H7 (cell line): ENCODE measurements at regions not wholly inside any gene's neighbourhood (a gene's known extent, or its start where the extent isn't known, plus 50 kb on each side); places are given as distances from the start of the nearest gene placed in this dataset.
A peak's percentile ranks its signal among the peaks of the same experiment; 100 is the strongest.

ENCODE experiments used
- DNase-seq: peaks from one replicate; pipeline ENCODE4 v3.0.0; 2012
- H3K27me3 ChIP-seq: 2 replicates; pipeline ENCODE4 v1.6.0; 2011; ENCODE audit warnings: mild to moderate bottlenecking, low read length; ENCODE audit not compliant: control insufficient read depth, insufficient read depth
- H3K36me3 ChIP-seq: replicated peaks from 2 replicates; pipeline ENCODE4 v1.5.1; 2011; ENCODE audit warnings: low read length; ENCODE audit not compliant: control insufficient read depth, insufficient read depth
- H3K4me3 ChIP-seq: 2 replicates; pipeline ENCODE4 v1.5.1; 2011; ENCODE audit warnings: low read depth, mild to moderate bottlenecking, control low read depth, low read length, moderate library complexity; ENCODE audit not compliant: insufficient read depth

DNA sequence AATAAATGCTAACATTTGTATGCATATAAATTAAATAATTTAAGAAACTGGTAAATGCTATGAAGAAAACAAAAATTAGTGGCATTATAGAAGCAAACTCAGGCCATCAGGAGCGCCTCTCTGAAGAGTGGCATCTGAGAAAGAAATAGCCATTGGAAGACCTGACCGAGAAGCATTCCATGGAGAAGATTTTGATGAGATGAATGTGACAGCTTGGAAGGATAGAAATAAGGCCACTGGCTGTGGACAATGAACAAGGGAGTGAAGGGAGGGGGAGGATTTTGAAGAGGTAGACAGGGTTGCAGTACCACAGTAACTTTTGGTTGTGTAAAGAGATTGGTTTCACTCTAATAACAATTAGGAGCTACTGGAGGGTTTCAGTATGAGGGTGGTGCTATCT, 436.7 kb downstream of the CCSER2 start:
- no peak for DNase-seq
- no peaks in the 10 kb centered on the region for H3K36me3 ChIP-seq
- no peak overlapping the region for H3K4me3 ChIP-seq

DNA sequence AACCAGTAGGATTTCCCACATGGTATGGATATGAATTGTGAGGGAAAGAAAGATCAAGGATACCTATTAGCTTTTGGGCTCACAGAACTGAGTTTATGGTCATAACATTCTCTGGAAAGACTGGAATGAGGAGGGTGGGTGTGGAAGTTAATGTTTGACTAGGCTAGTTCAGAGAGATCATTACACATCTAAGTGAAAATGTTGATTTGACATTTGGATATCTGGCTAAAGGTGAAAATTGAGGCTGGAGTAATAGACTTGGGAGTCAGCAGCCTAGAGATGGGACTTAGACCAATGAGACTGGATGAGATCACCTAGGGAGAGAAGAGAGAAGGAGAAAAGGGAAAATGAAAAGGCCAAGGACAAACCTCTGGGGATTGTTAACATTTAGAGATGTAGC, 437.3 kb downstream of the CCSER2 start:
- Histone ChIP-seq H3K27me3 (no peaks in the 10 kb centered on the region), H3K4me3 (no peak overlapping the region), H3K36me3 (no peaks in the 10 kb centered on the region)
- no peak for DNase-seq

More for the DNA sequence above, 436.7 kb downstream of the CCSER2 start:
- H3K27me3 ChIP-seq, result no peaks in the 10 kb centered on the region

DNA sequence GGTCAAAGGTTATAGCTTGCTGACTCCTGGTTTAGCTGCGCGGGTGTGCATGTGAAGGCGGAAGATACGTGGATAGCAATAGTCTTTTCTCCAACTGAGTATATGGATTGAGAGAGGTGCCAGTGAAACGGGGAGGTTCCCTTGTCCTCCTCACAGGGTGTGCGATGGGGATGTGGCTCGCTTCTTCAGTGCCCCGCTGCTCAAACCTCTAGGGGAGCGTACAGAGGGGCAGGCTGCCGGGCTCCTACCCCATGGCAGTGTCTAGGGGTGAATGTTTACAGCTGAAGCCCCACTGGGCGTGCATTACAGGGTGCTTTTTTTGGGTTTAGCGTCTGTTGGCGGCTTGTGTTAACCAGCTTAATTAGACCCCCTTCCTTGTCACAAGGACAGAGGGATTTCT, 438.5 kb downstream of the CCSER2 start:
- Histone ChIP-seq H3K4me3 (no peak overlapping the region), H3K36me3 (no peaks in the 10 kb centered on the region), H3K27me3 (no peaks in the 10 kb centered on the region)
- no peak for DNase-seq

DNA sequence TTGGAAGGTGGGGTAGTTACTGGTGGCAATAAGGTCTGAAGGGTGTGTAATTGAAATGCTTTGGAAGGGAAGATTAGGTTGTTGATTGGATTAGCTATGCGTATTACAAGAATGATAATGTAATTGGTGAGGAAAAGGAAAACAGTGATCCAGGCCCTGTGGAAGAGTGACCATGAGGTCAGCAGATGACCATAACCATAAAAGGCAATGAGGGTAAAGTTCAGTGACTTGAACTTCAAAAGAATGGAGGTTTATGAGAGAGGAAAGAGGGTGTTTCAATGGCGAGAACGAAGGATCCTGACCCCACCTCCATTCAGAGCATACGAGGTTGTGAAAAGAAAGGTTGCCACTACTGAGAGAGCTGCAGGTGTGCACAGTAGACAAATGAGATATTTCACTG, 439.7 kb downstream of the CCSER2 start:
- Histone ChIP-seq H3K4me3 (no peak overlapping the region), H3K27me3 (no peaks in the 10 kb centered on the region), H3K36me3 (no peaks in the 10 kb centered on the region)
- DNase-seq, result no peak

DNA sequence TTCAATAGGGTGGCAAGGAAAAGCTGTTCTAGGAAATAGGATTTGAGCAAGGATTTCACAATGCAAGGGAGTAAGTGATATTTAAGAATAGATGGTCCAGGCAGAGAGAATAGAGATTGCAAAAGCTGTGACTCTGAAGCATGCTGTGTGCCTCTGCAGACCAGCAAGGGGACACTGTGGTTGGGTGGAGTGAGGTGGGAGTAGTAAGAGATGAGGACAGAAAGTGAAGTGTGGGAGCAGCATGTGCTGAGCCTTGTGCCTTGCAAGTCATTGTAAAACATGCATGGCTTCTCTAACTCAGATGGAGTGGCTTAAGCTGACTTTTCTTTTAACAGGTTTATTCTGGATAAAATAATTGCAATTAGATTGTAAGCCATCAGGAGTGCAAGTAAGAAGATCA, 442.4 kb downstream of the CCSER2 start:
- no peaks in the 10 kb centered on the region for H3K36me3 ChIP-seq
- H3K27me3 ChIP-seq, result no peaks in the 10 kb centered on the region
- DNase-seq, result no peak
- H3K4me3 ChIP-seq, result no peak overlapping the region

DNA sequence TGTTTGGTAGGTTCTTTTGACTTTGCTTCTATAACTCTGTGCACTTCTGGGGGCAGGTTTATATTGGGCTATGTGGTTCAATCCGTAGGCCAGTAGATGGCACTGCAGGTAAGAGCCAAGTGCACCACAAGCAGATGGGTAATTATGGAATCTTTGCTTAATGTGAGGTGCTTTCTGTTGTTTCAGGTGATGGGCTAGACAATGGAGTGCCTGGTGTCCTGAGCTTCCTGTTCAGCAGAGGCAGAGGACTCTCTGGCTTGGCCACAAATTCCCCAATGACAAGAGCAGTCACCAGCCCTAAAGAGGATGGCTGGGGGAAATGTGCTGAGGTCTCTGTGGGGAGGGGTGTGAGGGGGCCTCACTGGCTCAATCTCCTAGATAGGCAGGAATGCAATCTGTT, 455.0 kb downstream of the CCSER2 start:
- H3K27me3 ChIP-seq, result no peaks in the 10 kb centered on the region
- DNase-seq, result peak; percentile 54
- no peak overlapping the region for H3K4me3 ChIP-seq
- H3K36me3 ChIP-seq, result no peaks in the 10 kb centered on the region

DNA sequence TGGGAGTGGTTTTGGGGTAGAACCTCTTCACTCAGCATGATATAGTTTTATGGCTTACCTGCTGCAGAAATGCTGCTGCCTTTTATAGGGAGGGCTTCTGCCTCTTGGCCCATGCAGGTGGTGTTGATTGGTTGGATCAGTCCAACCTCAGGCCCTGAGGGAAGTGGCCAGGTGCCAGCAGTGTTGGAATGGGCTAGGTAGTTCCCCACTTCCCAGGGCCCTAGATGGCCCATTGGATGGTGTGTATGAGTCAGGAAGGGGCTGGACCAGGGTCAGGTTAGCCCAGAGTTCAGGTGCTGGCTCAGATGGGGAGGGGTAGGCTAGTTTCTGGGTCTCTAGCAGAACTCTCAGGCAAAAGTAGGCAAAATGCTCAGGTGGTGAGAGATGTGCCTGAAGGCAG, 455.5 kb downstream of the CCSER2 start:
- Histone ChIP-seq H3K36me3 (no peaks in the 10 kb centered on the region), H3K4me3 (no peak overlapping the region), H3K27me3 (no peaks in the 10 kb centered on the region)
- DNase-seq, result no peak

DNA sequence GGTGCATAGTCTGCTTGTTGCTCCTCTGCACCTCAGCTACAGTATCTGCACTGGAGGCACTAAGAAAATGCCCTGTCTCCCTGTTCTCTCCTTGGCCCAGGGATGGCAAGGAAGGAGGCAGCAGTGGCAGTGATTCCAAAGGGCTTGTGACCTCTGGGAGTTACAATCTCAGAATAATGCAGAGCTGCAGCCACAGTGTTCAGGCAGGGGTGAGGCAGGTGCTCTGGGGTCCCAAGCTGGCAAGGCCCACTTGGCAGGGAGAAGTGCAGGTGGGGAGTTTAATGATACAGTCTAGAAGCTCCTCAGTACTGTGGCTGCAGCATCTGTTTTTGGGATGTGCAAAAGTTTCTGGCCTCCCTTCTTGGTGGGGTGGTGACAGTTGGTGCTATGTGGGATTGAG, 456.4 kb downstream of the CCSER2 start:
- no peak overlapping the region for H3K4me3 ChIP-seq
- DNase-seq, result no peak
- no peaks in the 10 kb centered on the region for H3K27me3 ChIP-seq
- H3K36me3 ChIP-seq, result no peaks in the 10 kb centered on the region

DNA sequence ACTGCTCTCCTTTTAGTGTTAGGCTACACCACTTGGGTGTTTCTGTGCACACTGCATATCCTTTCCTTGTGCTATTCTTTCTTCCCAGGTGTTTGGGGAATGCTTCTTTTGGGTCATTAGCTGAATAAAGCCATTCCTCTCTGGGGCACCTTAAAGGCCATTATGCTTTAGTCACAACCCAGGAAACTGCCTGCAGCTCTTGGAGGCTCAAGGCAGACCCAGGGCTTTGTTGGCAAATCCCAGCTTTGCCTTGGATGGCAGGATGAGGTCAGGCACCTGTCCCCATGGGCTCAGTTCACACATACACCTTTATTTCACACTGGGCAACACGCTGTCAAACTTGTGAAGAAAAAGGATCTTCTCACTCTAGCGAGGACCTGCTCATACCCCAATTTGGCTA, 460.6 kb downstream of the CCSER2 start:
- H3K27me3 ChIP-seq, result no peaks in the 10 kb centered on the region
- H3K4me3 ChIP-seq, result no peak overlapping the region
- H3K36me3 ChIP-seq, result no peaks in the 10 kb centered on the region
- DNase-seq, result no peak

DNA sequence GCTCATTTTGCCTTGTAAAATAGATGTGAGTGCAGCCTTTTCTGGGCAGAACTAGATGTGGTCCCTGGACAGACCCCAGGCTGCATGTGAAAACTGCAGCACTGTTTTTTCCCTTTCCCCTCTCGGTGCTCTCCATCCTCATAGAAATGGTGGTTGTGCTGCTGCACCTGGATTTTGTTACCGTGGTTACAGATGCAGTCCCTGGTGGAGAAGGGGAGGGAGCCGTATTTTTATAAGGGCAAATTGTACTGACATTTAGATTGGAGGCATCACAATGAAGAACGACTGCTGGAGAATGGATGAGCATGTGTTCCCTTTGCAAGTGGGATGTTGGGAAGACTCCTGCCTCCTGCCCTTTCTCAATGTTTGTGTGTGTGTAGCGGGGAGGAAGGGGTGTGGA, 469.9 kb downstream of the CCSER2 start:
- DNase-seq, result no peak
- Histone ChIP-seq H3K27me3 (no peaks in the 10 kb centered on the region), H3K36me3 (no peaks in the 10 kb centered on the region), H3K4me3 (no peak overlapping the region)

DNA sequence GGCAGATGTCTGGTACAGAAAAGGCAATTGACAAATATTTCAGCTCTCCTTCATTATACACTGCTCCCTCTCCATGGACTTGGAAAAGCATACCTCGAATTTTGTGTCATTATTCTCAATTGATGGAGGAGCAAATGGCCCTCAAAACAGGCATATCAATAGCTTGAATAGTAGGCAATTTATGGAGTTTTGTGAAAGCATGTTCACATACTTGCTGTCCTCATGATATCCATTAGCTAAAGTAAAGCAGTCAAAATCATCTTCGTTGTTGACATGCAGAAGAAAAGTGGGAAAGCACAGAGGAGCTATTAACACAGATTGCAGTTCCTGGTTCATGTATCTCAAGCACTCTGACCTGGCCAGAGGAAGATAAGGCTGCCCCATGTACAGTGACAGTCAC, 472.8 kb downstream of the CCSER2 start:
- H3K36me3 ChIP-seq, result no peaks in the 10 kb centered on the region
- no peak for DNase-seq

DNA sequence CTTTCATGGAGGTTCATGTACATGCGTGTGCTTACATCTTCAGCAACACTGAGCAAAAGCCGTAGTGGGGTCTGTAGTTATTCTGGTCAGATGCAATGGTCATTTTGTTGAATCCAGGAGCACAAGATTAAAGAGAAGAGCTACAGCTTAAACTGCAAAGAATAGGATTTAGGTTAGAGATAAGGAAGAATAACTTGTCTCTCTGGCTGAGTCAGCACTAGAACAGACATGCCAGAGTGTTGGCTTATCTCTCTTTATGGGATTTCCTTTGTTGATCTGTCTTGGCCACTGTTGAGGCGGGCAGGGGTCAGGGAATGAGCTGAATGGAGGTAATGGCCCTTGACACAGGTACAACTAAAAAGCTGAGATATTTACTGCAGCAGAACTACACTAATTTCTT, 473.5 kb downstream of the CCSER2 start:
- no peak overlapping the region for H3K4me3 ChIP-seq
- no peak for DNase-seq
- H3K36me3 ChIP-seq, result no peaks in the 10 kb centered on the region
- H3K27me3 ChIP-seq, result no peaks in the 10 kb centered on the region

More for the DNA sequence above, 472.8 kb downstream of the CCSER2 start:
- H3K4me3 ChIP-seq, result no peak overlapping the region
- no peaks in the 10 kb centered on the region for H3K27me3 ChIP-seq

DNA sequence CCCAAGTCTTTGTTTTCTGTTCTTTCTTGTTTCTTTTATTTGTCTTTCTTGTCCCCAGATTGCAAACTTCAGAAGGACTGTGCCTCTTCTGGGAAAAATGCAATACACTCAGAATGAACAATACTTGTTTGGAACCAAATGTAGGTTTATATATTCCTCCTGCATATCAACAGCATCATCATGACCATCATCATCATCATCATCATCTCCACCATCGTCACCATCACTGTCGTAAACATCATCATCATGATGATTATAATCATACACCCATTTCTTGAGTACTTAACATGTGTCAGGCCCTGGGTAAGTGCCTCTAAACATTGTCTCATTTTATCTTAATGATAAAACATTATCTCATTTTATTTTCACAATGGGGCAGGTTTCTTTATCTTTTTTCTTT, 476.8 kb downstream of the CCSER2 start:
- no peak for DNase-seq
- H3K36me3 ChIP-seq, result no peaks in the 10 kb centered on the region
- no peaks in the 10 kb centered on the region for H3K27me3 ChIP-seq
- H3K4me3 ChIP-seq, result no peak overlapping the region

DNA sequence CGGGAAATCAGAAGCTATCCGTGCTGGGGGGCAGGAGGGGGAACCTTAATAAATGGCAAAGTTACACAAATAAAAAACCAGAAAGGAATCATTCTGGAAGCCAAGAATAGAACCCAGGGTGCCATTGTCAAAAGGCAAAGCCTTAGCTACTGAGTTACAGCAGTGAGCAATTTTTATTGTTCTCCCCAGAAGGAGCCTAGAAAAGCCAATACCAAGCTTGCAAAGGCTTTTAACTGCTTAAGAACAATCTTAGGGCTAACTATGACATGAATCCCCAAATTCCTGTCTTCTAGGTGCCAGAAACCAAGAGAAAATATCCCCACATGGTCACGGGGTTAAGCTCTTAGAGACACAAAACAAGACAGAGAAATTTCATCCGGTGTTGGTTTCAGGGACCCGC, 482.7 kb downstream of the CCSER2 start:
- DNase-seq, result no peak
- no peaks in the 10 kb centered on the region for H3K36me3 ChIP-seq
- H3K4me3 ChIP-seq, result no peak overlapping the region
- H3K27me3 ChIP-seq, result no peaks in the 10 kb centered on the region

DNA sequence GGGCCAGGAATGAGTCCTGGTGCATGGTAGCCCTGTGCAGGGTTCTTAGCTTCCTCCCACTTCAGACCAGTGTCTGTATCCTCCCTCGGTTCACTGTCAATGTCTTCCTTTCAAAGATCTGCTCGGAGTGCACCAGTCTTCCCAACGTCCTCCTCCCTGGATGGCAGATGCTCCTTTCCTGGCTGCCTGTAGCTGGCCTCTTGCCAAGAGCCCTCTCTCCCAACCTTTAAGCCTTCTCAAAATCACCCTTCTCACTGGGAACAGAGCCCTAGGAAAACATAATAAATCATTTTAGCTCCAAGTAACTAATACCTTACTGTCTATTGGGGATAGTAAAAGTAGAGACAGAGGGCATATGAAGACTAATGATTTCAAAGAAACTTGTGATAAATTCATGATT, 490.6 kb downstream of the CCSER2 start:
- no peak overlapping the region for H3K4me3 ChIP-seq
- no peak for DNase-seq
- no peaks in the 10 kb centered on the region for H3K36me3 ChIP-seq
- no peaks in the 10 kb centered on the region for H3K27me3 ChIP-seq

DNA sequence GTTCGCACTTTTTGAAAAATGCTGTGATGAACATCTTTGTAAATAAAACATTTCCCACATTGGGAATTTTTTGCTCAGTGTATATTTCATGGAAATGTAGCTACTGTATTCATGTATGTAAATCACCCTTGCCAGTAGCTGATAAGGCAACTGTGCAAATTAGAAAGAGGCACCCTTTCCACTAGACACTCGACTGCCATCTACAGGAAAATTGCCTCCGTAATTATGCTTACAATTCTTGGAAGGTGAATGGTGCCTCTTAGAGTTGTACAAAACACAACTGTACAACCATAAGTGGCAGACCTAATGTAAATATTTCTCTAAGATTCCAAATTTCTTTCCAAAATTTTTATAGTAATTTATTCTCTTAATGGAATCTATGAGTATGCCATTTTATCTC, 491.7 kb downstream of the CCSER2 start:
- Histone ChIP-seq H3K36me3 (no peaks in the 10 kb centered on the region), H3K4me3 (no peak overlapping the region), H3K27me3 (no peaks in the 10 kb centered on the region)
- DNase-seq, result no peak
